Spleen (tissue), 11 donors: ENCODE measurements at regions not wholly inside any gene's neighbourhood (a gene's known extent, or its start where the extent isn't known, plus 50 kb on each side); places are given as distances from the start of the nearest gene placed in this dataset.

Source experiments
- DNase-seq: peaks from one replicate; pipeline ENCODE4 v3.0.0-alpha.2; 2020
- H3K27ac ChIP-seq, 8 donors: fragments of 200-600 bp; sonication (generic) in 7 of 8; 1 replicate in 4 of 8; 2 replicates in 4 of 8; pipeline versions ENCODE4 v1.5.0 to v1.8.0; 2016 to 2021; ENCODE audit warnings: inconsistent platforms in 4 of 8, mild to moderate bottlenecking in 4 of 8, moderate library complexity in 1 of 8
- H3K27me3 ChIP-seq, 7 donors: fragments of 200-600 bp; sonication (generic) in 6 of 7; replicated peaks in 1 of 7; 1 replicate in 4 of 7; 2 replicates in 3 of 7; pipeline versions ENCODE4 v1.5.0 to v1.8.0; 2016 to 2021; ENCODE audit warnings: inconsistent platforms in 3 of 7, mild to moderate bottlenecking in 1 of 7
- H3K36me3 ChIP-seq, 6 donors: fragments of 200-600 bp; sonication (generic) in 5 of 6; 1 replicate in 4 of 6; 2 replicates in 2 of 6; pipeline versions ENCODE4 v1.5.0 to v1.8.0; 2016 to 2021; ENCODE audit warnings: inconsistent platforms in 2 of 6
- H3K4me1 ChIP-seq, 6 donors: fragments of 200-600 bp; sonication (generic) in 5 of 6; 1 replicate in 3 of 6; 2 replicates in 3 of 6; pipeline versions ENCODE4 v1.5.0 to v1.8.0; 2016 to 2021; ENCODE audit warnings: inconsistent platforms in 3 of 6
- H3K4me3 ChIP-seq, 8 donors: fragments of 200-600 bp; sonication (generic) in 7 of 8; 1 replicate in 4 of 8; 2 replicates in 4 of 8; pipeline versions ENCODE4 v1.5.0 to v1.8.0; 2016 to 2021; ENCODE audit warnings: inconsistent platforms in 4 of 8, mild to moderate bottlenecking in 4 of 8, moderate library complexity in 2 of 8
- H3K9me3 ChIP-seq, 8 donors: fragments of 200-600 bp; sonication (generic) in 7 of 8; 1 replicate in 4 of 8; 2 replicates in 4 of 8; pipeline versions ENCODE4 v1.5.0 to v1.8.0; 2016 to 2021; ENCODE audit warnings: inconsistent platforms in 4 of 8
- POLR2A ChIP-seq, 3 donors: fragments of 450-650 bp; IDR thresholded peaks; one replicate each; pipeline ENCODE4 v1.5.1; 2017; ENCODE audit warnings: antibody characterized with exemption in 3 of 3, mild to moderate bottlenecking in 1 of 3
- POLR2AphosphoS5 ChIP-seq, 3 donors: sonication (generic); formaldehyde crosslinking; IDR thresholded peaks; one replicate each; pipeline ENCODE4 v1.5.1; 2017; ENCODE audit warnings: antibody characterized with exemption in 3 of 3
- WGBS, 5 donors: extraction: QIAGEN DNeasy Blood & Tissue Kit in 3 of 5; methylation state at CpG; one replicate each; pipeline versions ENCODE4 v1.1.5 to v1.1.7; 2013 to 2018; 5-methylcytosine and 5-hydroxymethylcytosine counted together
- intact Hi-C: fragments of 100-400 bp; cut with DNase I; formaldehyde crosslinking; loops from one replicate; pipeline ENCODE4 v1.15.0; 2023; ENCODE audit warnings: low total_unique reads
- TF ChIP-seq, protein P1 (sequence below), 11 experiments: fragments of 200-600 bp in 7 of 11; fragments of 450-650 bp in 4 of 11; sonication (generic) in 4 of 11; IDR thresholded peaks in 8 of 11; conservative IDR thresholded peaks in 3 of 11; 1 replicate in 7 of 11; 2 replicates in 4 of 11; pipeline versions ENCODE4 v1.4.0 to v1.8.0; 2016 to 2021; ENCODE audit warnings: antibody characterized with exemption in 11 of 11, inconsistent platforms in 4 of 11, mild to moderate bottlenecking in 1 of 11
- donor health status: healthy with polysubstance abuse.
- donor health status: DM: no; HTN: no; CAD: no; lungs with moderate emphysema.
- donor health status: DM: no; HTN: no; CAD: no.
- donor health status: Bipolar disorder and iron deficiency.
- donor health status: healthy.
- donor health status: DM: no; HTN: no; CAD: no.
- donor health status: DM: yes; HTN: yes; CAD: no.

DNA sequence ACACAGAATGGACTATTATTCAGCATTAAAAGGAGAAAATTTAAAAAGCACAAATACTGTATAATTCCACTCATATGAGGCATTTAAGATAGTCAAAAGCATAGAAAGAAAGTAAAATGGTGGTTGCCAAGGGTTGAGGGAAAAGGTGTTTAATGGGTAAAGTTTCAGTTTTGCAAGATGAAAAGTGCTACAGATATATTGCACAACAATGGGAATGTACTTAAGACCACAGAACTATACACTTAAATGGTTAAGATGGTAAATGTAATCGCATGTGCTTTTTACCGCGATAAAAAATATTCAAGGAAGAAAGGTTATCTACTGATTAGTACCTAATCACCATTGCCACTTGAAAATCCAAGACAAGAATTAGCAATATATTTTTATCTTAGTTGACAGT is 71.8 kb upstream of the NOX3 start:
- Histone ChIP-seq H3K4me3 (no peak overlapping the region), H3K27ac (no peak overlapping the region), H3K4me1 (peaks cover 0 to 23% (median 10%) of the 10 kb centered on the region in 6 donors), H3K27me3 (no peaks in the 10 kb centered on the region), H3K36me3 (no peaks in the 10 kb centered on the region), H3K9me3 (no peaks in the 10 kb centered on the region)
- DNase-seq, result no peak
- intact Hi-C loops, result no loop called here
- WGBS, 5 donors, result 68 to 84% (median 73%) methylated on average over 3 of the region's 3 CpGs
- no peak for TF ChIP-seq POLR2A (IDR thresholded peaks at IDR 0.05)
- TF ChIP-seq, protein P1, sequence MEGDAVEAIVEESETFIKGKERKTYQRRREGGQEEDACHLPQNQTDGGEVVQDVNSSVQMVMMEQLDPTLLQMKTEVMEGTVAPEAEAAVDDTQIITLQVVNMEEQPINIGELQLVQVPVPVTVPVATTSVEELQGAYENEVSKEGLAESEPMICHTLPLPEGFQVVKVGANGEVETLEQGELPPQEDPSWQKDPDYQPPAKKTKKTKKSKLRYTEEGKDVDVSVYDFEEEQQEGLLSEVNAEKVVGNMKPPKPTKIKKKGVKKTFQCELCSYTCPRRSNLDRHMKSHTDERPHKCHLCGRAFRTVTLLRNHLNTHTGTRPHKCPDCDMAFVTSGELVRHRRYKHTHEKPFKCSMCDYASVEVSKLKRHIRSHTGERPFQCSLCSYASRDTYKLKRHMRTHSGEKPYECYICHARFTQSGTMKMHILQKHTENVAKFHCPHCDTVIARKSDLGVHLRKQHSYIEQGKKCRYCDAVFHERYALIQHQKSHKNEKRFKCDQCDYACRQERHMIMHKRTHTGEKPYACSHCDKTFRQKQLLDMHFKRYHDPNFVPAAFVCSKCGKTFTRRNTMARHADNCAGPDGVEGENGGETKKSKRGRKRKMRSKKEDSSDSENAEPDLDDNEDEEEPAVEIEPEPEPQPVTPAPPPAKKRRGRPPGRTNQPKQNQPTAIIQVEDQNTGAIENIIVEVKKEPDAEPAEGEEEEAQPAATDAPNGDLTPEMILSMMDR (IDR thresholded peaks at IDR 0.05 in 8 of 11, conservative IDR thresholded peaks at IDR 0.05 in 3 of 11), result no peak

DNA sequence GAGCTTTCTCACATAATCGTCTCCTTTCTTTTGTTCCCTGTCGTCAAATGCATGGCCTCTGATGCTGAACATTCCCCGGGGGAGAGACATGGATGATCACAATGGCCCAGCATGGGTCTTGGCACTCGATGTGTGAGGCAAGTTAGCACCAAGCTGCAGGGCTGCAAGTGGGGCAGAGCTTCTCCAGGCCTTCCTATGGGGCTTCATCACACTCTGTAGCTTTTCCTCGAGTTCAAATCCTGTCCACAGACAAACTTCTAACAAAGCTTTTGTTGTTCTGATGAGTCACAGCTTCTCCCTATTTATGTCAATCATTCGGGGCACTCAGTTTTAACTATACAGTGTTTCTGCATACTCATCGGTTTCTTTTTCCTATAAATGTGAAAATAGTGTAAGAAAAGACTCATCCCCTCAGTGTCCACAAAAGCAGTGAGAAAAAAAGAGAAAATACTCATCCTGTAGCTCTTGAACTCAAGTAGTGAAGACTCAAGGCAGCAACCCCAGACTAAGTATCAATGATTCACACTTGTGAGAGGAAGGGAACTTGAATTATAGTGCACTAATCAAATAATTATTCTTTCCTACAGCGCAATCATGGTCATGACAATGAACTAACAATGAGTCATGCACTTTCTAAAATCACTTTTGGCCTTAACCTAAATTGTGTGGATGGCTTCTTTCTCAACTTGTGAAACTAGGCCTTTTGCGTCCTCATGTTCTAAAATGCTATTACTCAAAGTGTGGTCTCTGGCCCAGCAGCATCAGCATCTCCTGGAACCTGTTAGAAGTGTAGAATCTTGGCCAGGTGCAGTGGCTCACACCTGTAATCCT is 68.4 kb upstream of the NOX3 start:
- Histone ChIP-seq H3K4me3 (no peak overlapping the region), H3K36me3 (no peaks in the 10 kb centered on the region), H3K27me3 (no peaks in the 10 kb centered on the region), H3K27ac (no peak overlapping the region), H3K4me1 (peaks cover 0 to 8% (median 4%) of the 10 kb centered on the region in 6 donors), H3K9me3 (no peaks in the 10 kb centered on the region)
- WGBS, 5 donors, result 66 to 80% (median 70%) methylated on average over 9 of the region's 9 CpGs
- intact Hi-C loops, result no loop called here
- TF ChIP-seq POLR2AphosphoS5 (IDR thresholded peaks at IDR 0.05) (no peak), POLR2A (IDR thresholded peaks at IDR 0.05) (no peak)
- TF ChIP-seq, protein P1 (IDR thresholded peaks at IDR 0.05 in 8 of 11, conservative IDR thresholded peaks at IDR 0.05 in 3 of 11), result no peak
- no peak for DNase-seq

DNA sequence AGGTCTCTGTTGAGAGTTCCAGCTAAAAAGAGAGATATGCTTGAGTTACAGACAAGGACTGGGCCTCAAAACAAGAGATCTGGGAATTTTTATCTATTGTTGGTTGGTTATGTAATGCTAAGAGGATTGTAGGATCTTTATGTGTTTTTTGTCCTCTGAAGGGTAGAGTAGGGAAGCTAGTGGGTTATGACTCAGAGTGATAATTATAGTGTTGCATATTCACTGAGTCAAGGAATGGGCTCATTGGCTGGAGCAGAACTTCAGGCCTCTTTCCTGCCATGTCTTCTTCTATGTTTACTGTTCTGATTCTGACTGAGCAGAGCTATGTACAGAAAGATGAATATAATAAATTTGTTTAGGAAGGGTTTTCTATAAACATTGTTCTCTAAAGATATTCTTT is 66.1 kb upstream of the NOX3 start:
- no peaks in the 10 kb centered on the region for H3K27me3 ChIP-seq
- TF ChIP-seq, protein P1 (IDR thresholded peaks at IDR 0.05 in 8 of 11, conservative IDR thresholded peaks at IDR 0.05 in 3 of 11), result no peak
- TF ChIP-seq POLR2A (IDR thresholded peaks at IDR 0.05) (no peak), POLR2AphosphoS5 (IDR thresholded peaks at IDR 0.05) (no peak)
- H3K36me3 ChIP-seq, result no peaks in the 10 kb centered on the region
- DNase-seq, result no peak
- intact Hi-C loops, result no loop called here
- H3K27ac ChIP-seq, result no peak overlapping the region
- H3K4me1 ChIP-seq, result no peaks in the 10 kb centered on the region
- H3K9me3 ChIP-seq, result no peaks in the 10 kb centered on the region
- H3K4me3 ChIP-seq, result no peak overlapping the region

DNA sequence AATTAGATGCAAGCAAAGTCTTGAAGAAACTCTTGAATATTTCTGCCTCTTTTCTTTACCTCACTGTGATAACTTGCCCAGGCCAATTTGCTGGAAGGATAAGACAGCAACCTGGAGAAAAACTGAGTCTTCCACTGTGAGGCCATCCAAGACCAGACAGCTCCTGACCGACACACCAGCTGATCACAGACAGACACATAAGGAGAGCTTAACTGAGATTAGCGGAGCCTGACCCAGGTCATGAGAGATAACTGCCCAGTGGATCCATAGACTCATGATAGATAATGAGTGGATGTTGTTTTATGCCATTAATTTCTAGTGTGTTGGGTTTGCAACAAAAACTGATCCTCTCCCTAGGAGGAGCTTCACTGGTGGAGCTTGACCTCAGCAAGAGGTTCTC is 64.4 kb upstream of the NOX3 start:
- H3K27me3 ChIP-seq, result no peaks in the 10 kb centered on the region
- H3K4me1 ChIP-seq, result no peaks in the 10 kb centered on the region
- no peak for TF ChIP-seq POLR2AphosphoS5 (IDR thresholded peaks at IDR 0.05)
- no peak for TF ChIP-seq POLR2A (IDR thresholded peaks at IDR 0.05)
- TF ChIP-seq, protein P1 (IDR thresholded peaks at IDR 0.05 in 8 of 11, conservative IDR thresholded peaks at IDR 0.05 in 3 of 11), result no peak
- 91 to 98% (median 95%) methylated on average over 2 of the region's 2 CpGs for WGBS, 5 donors
- no peak overlapping the region for H3K27ac ChIP-seq
- no peak overlapping the region for H3K4me3 ChIP-seq
- H3K9me3 ChIP-seq, result no peaks in the 10 kb centered on the region
- no peaks in the 10 kb centered on the region for H3K36me3 ChIP-seq
- intact Hi-C loops, result no loop called here
- no peak for DNase-seq
